HFFc6 (cell line): ENCODE measurements at regions not wholly inside any gene's neighbourhood (a gene's known extent, or its start where the extent isn't known, plus 50 kb on each side); places are given as distances from the start of the nearest gene placed in this dataset.
"Not testable (repeated sequence)": the region's sequence is repeated elsewhere in the genome, so short reads cannot be mapped to it uniquely, and the experiment has no call there.

ENCODE experiments used
- DNase-seq: peaks from one replicate; pipeline ENCODE4 v3.0.0-alpha.2; 2018
- H3K27ac Mint-ChIP-seq: 2 replicates; pipeline ENCODE4 v1.8.0; 2020; ENCODE audit warnings: mild to moderate bottlenecking, mixed read lengths
- H3K27me3 Mint-ChIP-seq: 2 replicates; pipeline ENCODE4 v1.8.0; 2021; ENCODE audit warnings: mild to moderate bottlenecking, moderate library complexity, mixed read lengths; ENCODE audit not compliant: insufficient read depth
- H3K36me3 Mint-ChIP-seq: 2 replicates; pipeline ENCODE4 v1.8.0; 2021; ENCODE audit warnings: low read depth, mixed read lengths
- H3K4me1 Mint-ChIP-seq: 2 replicates; pipeline ENCODE4 v1.8.0; 2020; ENCODE audit warnings: low read depth, mixed read lengths
- H3K4me3 Mint-ChIP-seq: 2 replicates; pipeline ENCODE4 v1.8.0; 2020; ENCODE audit warnings: mild to moderate bottlenecking, moderate library complexity, mixed read lengths
- H3K9me3 Mint-ChIP-seq: 2 replicates; pipeline ENCODE4 v1.8.0; 2020; ENCODE audit warnings: mild to moderate bottlenecking, mixed read lengths
- TF ChIP-seq, protein P1 (sequence below): fragments of 200-600 bp; sonication (generic); IDR thresholded peaks from 2 replicates; pipeline ENCODE4 v1.5.0; 2021; ENCODE audit warnings: antibody characterized with exemption, mild to moderate bottlenecking

DNA sequence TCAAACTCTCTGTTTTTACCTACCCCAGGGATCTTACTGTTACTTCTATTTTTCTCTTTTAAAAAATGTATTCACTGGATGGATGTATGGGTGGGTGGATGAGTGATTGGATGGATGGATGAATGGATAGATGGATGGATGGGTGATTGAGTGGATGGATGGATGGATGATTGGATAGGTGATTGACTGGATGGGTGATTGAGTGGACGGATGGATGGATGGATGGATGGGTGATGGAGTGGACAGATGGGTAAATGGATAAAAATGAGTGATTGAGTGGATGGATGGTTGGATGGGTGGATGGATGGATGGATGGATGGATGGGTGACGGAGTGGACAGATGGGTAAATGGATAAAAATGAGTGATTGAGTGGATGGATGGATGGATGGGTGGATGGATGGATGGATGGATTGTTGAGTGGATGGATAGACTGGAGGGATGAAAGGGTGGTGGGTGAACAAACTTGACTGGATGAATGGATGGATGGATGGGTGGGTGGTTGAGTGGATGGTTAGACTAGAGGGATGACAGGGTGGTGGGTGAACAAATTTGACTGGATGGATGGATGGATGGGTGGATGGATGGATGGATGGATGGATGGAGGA lies 118.0 kb upstream of the ZBTB40 start:
- Mint-ChIP-seq H3K9me3 (peaks cover 6% of the 10 kb centered on the region; the same call in 1 of the 2 replicates), H3K27me3 (peaks cover 29% of the 10 kb centered on the region), H3K4me3 (no peak overlapping the region), H3K4me1 (no peaks in the 10 kb centered on the region), H3K27ac (no peak overlapping the region), H3K36me3 (no peaks in the 10 kb centered on the region)
- no peak for DNase-seq
- TF ChIP-seq, protein P1, sequence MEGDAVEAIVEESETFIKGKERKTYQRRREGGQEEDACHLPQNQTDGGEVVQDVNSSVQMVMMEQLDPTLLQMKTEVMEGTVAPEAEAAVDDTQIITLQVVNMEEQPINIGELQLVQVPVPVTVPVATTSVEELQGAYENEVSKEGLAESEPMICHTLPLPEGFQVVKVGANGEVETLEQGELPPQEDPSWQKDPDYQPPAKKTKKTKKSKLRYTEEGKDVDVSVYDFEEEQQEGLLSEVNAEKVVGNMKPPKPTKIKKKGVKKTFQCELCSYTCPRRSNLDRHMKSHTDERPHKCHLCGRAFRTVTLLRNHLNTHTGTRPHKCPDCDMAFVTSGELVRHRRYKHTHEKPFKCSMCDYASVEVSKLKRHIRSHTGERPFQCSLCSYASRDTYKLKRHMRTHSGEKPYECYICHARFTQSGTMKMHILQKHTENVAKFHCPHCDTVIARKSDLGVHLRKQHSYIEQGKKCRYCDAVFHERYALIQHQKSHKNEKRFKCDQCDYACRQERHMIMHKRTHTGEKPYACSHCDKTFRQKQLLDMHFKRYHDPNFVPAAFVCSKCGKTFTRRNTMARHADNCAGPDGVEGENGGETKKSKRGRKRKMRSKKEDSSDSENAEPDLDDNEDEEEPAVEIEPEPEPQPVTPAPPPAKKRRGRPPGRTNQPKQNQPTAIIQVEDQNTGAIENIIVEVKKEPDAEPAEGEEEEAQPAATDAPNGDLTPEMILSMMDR, result no peak

- peaks cover 20% of the 10 kb centered on the region for H3K27me3 Mint-ChIP-seq
- H3K4me1 Mint-ChIP-seq, result no peaks in the 10 kb centered on the region
- H3K27ac Mint-ChIP-seq, result no peak overlapping the region
- TF ChIP-seq, protein P1, result no peak
- no peaks in the 10 kb centered on the region for H3K36me3 Mint-ChIP-seq
- peaks cover 6% of the 10 kb centered on the region; the same call in 1 of the 2 replicates for H3K9me3 Mint-ChIP-seq
- no peak overlapping the region for H3K4me3 Mint-ChIP-seq
- DNase-seq, result no peak
These were observed 116.6 kb upstream of the ZBTB40 start for GRCh38 chr1:22334860-22335550.

GRCh38 chr1:22336274-22336673 lies 115.4 kb upstream of the ZBTB40 start:
- H3K4me1 Mint-ChIP-seq, H3K27ac Mint-ChIP-seq, H3K4me3 Mint-ChIP-seq, H3K36me3 Mint-ChIP-seq, H3K9me3 Mint-ChIP-seq, DNase-seq: not testable (repeated sequence)
- peaks cover 19% of the 10 kb centered on the region for H3K27me3 Mint-ChIP-seq

DNA sequence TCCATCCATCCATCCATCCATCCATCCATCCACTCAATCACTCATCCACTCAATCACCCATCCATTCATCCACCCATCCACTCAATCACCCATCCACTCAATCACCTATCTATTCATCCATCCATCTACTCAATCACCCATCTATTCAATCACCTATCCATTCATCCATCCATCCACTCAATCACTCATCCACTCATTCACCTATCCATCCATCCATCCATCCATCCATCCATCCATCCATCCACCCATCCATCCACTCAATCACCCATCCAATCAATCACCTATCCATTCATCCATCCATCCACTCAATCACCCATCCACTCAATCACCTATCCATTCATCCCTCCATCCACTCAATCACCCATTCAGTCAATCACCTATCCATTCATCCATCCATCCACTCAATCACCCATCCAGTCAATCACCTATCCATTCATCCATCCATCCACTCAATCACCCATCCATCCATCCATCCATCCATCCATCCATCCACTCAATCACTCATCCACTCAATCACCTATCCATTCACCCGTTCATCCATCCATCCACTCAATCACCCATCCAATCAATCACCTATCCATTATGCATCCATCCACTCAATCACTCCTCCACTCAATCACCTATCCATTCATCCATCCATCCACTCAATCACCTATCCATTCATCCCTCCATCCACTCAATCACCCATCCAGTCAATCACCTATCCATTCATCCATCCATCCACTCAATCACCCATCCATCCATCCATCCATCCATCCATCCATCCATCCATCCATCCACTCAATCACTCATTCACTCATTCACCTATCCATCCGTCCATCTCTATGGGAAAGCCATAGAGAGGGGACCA lies 114.7 kb upstream of the ZBTB40 start:
- H3K27ac Mint-ChIP-seq, H3K4me1 Mint-ChIP-seq, DNase-seq, H3K9me3 Mint-ChIP-seq, H3K4me3 Mint-ChIP-seq, H3K36me3 Mint-ChIP-seq: not testable (repeated sequence)
- H3K27me3 Mint-ChIP-seq, result peaks cover 21% of the 10 kb centered on the region

GRCh38 chr1:22338071-22338765 lies 113.4 kb upstream of the ZBTB40 start:
- Mint-ChIP-seq H3K4me1 (peaks cover 7% of the 10 kb centered on the region), H3K27me3 (peaks cover 27% of the 10 kb centered on the region), H3K4me3 (no peak overlapping the region), H3K9me3 (peaks cover 6% of the 10 kb centered on the region; the same call in 1 of the 2 replicates), H3K36me3 (no peaks in the 10 kb centered on the region), H3K27ac (no peak overlapping the region)
- DNase-seq, result no peak
- TF ChIP-seq, protein P1, result no peak

DNA sequence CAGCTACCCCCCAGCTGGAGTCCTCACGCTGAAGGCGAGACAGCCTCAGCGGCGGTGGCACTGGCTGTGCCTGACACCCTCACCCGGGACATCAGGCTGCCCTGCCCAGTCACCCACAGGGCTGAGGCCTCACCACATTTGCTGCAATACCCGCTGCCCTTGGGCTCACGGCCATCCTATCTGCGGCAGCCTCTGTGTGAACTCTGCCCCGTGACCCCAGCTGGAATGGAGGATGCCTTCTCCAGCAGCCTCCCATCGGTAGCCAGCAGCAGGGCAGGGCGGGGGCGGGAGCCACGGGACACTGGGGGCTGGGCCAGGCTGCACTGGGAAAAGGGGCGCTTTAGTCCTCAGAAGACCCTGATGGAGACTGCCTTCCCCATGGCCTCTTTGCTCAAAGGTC lies 112.4 kb upstream of the ZBTB40 start:
- Mint-ChIP-seq H3K27me3 (peaks cover 35% of the 10 kb centered on the region), H3K4me1 (peaks cover 7% of the 10 kb centered on the region), H3K4me3 (no peak overlapping the region), H3K27ac (no peak overlapping the region), H3K36me3 (no peaks in the 10 kb centered on the region), H3K9me3 (no peaks in the 10 kb centered on the region)
- DNase-seq, result no peak
- TF ChIP-seq, protein P1, result no peak
